AG09309 (cell line): ENCODE measurements at regions not wholly inside any gene's neighbourhood (a gene's known extent, or its start where the extent isn't known, plus 50 kb on each side); places are given as distances from the start of the nearest gene placed in this dataset.

Experiments used
- DNase-seq: peaks from one replicate; pipeline ENCODE4 v3.0.0-alpha.2; 2010; ENCODE audit warnings: low read depth
- H3K4me3 ChIP-seq: 2 replicates; pipeline ENCODE4 v1.5.1; 2011; ENCODE audit warnings: mild to moderate bottlenecking, low read depth, low read length, moderate library complexity; ENCODE audit not compliant: control insufficient read depth
- TF ChIP-seq, protein P1 (sequence below): IDR thresholded peaks from 2 replicates; pipeline ENCODE4 v1.5.1; 2011; ENCODE audit warnings: mild to moderate bottlenecking, low read depth, low read length, inconsistent platforms; ENCODE audit not compliant: insufficient read depth, control insufficient read depth; ENCODE audit errors: missing control alignments

DNA sequence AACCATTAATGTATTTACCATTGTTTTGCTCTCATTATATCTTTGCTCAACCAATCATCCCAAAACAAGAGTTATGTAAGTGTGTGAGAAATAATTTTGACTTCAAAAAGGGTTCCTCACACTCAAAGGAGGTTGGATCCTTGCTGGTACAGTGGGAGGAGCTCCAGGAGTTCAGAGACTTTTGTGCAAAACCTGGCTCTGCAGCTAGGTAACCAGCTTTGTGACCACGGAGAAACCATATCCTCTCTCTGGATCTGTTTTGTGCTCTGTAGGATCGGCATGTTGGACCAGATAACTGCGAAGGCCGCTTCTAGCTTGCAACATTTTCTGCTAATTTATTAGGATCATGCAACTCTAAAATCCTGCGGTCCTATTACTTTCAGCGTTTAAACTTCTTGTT is 128.6 kb upstream of the LIPC start:
- H3K4me3 ChIP-seq, result no peak overlapping the region
- TF ChIP-seq, protein P1, sequence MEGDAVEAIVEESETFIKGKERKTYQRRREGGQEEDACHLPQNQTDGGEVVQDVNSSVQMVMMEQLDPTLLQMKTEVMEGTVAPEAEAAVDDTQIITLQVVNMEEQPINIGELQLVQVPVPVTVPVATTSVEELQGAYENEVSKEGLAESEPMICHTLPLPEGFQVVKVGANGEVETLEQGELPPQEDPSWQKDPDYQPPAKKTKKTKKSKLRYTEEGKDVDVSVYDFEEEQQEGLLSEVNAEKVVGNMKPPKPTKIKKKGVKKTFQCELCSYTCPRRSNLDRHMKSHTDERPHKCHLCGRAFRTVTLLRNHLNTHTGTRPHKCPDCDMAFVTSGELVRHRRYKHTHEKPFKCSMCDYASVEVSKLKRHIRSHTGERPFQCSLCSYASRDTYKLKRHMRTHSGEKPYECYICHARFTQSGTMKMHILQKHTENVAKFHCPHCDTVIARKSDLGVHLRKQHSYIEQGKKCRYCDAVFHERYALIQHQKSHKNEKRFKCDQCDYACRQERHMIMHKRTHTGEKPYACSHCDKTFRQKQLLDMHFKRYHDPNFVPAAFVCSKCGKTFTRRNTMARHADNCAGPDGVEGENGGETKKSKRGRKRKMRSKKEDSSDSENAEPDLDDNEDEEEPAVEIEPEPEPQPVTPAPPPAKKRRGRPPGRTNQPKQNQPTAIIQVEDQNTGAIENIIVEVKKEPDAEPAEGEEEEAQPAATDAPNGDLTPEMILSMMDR, result no peak

DNA sequence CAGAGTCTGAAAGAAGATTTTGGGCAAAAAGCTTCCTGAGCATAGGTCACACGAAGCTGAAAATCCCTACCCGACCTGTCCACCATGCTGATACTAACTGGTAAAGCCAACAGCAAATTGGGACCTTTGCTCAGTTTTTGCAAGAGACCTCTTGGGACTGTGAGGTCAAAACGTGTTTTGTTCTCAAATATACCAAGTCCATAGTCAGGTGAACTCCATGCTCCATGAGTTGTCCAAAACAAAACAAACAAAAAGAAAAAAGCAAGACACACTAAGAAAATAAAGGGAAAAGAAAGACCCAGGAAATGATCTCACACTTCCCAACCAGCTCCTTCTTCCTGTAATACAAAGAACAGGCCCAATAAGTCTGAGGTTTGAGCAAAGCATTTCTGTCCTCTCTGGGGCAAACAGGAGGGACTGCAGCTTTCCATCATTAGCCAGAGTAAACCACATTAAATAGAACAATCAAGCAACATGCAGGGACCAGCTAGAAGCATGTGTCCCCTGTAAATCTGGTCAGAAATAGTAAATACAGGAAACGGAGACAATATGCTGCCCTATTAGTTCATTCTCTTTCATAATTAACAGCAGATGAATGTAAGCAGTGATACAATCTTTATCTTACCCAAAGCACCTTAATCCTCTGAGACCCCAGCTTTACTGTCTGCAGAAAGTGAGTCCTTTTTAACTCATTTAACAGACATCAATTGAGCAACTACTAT is 125.0 kb upstream of the LIPC start:
- TF ChIP-seq, protein P1, result no peak
- DNase-seq, result no peak
- H3K4me3 ChIP-seq, result no peak overlapping the region

More for the DNA sequence above, 128.6 kb upstream of the LIPC start:
- no peak for DNase-seq

DNA sequence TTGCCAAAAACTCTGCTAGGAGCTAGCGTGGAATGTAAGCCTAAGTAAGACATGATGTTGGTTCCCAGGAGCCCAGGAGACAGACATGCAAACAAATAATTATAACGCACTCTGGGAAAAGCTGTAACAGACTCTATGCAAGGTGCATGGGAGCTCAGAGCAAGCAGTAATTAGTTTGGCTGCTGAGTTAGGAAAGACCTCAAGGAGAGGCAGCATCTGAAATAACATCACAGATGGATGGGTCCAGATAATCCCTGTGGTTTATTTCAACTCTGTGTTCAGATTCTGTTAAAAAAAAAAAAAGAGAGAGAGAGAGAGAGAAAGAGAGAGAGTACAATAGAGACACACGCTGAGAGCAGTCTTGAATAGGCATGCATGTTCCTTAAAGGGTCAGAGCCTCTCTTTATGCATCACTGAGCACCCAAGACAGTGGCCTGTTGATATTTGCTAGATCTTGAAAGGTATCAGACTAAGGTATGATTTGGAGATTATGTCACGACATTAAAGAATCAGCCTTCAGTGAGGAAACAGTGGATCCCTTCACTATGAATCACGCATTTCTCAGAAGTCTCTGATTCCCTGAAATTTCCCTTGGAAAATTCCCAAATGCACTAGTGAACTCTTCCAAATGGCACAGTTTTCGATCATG is 124.4 kb upstream of the LIPC start:
- no peak overlapping the region for H3K4me3 ChIP-seq
- TF ChIP-seq, protein P1, result no peak
- peak; percentile 56 for DNase-seq

DNA sequence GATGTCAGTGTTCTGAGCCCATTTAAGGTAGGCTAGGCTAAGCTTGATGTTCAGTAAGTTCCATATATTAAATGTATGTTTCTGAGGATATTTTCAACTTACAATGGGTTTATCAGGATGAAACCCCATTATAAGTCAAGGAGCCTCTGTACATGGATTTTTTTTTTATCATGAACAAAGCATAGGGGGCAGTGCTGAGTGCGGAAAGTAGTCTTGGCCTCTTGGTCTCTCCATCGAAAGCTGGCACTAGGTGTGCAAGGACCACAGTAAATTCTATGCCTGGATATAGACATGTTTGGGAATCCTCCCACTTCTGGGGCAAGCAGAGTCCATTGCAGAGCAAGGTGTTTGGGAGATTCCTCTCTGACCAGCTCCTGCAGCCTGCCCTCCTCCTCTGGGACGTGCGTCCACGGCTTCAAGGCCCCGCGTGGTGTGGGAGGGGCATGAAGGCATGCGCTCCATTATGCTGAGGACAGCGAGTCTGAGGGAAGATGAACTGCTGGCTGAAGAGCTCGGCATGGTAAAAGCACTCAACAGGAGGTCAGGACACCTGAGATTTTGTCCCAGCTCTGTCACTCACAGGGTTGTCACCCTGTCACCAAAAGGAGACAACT is 122.9 kb upstream of the LIPC start:
- no peak overlapping the region for H3K4me3 ChIP-seq
- DNase-seq, result no peak
- TF ChIP-seq, protein P1, result peak; percentile 3

DNA sequence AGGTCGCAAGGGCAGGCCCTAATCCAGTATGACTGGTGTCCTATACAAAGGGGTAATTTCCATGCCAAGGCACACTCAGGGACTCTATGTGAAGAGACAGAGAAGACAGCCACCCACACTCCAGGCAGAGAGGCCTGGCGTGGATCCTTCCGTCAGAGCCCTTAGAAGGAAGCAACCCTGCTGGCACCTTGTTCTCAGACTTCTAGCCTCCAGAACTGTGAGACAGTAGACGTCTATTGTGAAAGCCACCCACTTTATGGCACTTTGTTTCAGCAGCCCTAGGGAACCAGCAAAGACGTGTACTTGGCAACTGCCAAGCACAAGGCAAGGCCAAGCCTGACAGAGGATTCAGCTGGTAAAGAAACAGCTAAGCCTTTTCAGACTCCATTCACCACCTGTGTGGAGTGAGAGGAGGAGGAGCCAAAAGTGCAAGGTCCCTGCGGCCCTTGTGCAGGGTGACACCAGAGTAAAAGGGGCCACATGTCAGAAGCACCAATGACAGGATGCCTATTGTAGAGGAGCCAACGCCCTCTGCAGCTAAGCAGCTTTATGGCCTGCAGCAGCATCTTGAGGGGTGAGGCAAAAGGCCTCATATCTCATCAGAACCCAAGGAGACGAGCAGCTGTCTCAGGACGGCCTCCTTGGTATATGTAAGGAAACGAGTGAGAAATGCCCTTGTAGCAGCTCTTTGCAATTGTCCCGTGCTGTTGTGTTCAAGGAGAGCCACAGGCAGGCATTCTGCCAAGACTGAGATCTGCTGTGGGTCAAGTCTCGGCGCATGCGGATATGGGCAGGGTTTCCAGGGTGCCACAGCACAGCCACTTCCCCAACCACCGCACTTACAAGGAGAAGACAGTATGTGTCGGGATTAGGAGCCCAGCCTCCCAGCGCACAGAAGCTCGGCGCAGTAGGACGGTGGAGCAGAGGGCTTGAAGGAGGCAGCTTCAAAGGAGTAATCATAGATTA is 121.5 kb upstream of the LIPC start:
- DNase-seq, result no peak

More for the DNA sequence above, 121.5 kb upstream of the LIPC start:
- TF ChIP-seq, protein P1, result no peak
- no peak overlapping the region for H3K4me3 ChIP-seq
